ENCODE measurements at regions not wholly inside any gene's neighbourhood (a gene's known extent, or its start where the extent isn't known, plus 50 kb on each side); places are given as distances from the start of the nearest gene placed in this dataset.

- no peak overlapping the region for H3K27ac ChIP-seq
- TF ChIP-seq CTCF (conservative IDR thresholded peaks at IDR 0.05), result no peak
These were observed 1237.5 kb upstream of the CDH9 start for GRCh38 chr5:28275931-28276330.

GRCh38 chr5:28269978-28270377 lies 1231.6 kb upstream of the CDH9 start:
- no peak overlapping the region for H3K27ac ChIP-seq
- no peak for TF ChIP-seq CTCF (conservative IDR thresholded peaks at IDR 0.05)

GRCh38 chr5:28265877-28266276 lies 1227.5 kb upstream of the CDH9 start:
- TF ChIP-seq CTCF (conservative IDR thresholded peaks at IDR 0.05), result no peak
- no peak overlapping the region for H3K27ac ChIP-seq

- H3K27ac ChIP-seq, result no peak overlapping the region
- TF ChIP-seq CTCF (conservative IDR thresholded peaks at IDR 0.05), result no peak
These were observed 1216.5 kb upstream of the CDH9 start for GRCh38 chr5:28254846-28255245.

GRCh38 chr5:28253431-28253830 lies 1215.0 kb upstream of the CDH9 start:
- no peak overlapping the region for H3K27ac ChIP-seq
- TF ChIP-seq CTCF (conservative IDR thresholded peaks at IDR 0.05), result no peak

- TF ChIP-seq CTCF (conservative IDR thresholded peaks at IDR 0.05), result no peak
These were observed 1211.5 kb upstream of the CDH9 start for GRCh38 chr5:28249771-28250415.

GRCh38 chr5:28234356-28234968 lies 1196.1 kb upstream of the CDH9 start:
- TF ChIP-seq CTCF (conservative IDR thresholded peaks at IDR 0.05), result no peak
- no peak overlapping the region for H3K27ac ChIP-seq

More at GRCh38 chr5:28249771-28250415, 1211.5 kb upstream of the CDH9 start:
- H3K27ac ChIP-seq, result no peak overlapping the region

Measured in VCaP (cell line).